ENCODE measurements at regions not wholly inside any gene's neighbourhood (a gene's known extent, or its start where the extent isn't known, plus 50 kb on each side); places are given as distances from the start of the nearest gene placed in this dataset.
A peak's percentile ranks its signal among the peaks of the same experiment; 100 is the strongest.
"Not testable (repeated sequence)": the region's sequence is repeated elsewhere in the genome, so short reads cannot be mapped to it uniquely, and the experiment has no call there.

DNA sequence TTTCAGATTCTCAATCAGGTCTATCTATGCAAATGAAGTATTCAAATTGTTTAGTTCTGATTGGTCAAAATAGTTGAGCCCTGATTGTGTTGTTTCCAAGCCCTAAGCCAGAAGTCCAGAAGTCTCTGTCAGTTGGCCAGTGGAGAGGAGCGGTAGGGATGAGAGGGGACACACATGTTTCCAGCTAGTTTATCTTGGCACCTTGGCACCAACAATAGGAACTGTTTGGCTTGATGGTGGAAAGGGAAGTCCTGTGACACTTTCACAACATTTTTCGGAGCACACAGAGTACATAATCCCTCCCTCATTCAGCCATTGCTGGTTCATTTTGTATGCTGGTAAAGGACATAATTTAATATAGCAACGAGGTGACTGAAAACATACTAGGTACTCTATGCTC is 1661.6 kb downstream of the SUCLG1 start:
- DNase-seq (ENCODE audit: low spot score), result no peak

DNA sequence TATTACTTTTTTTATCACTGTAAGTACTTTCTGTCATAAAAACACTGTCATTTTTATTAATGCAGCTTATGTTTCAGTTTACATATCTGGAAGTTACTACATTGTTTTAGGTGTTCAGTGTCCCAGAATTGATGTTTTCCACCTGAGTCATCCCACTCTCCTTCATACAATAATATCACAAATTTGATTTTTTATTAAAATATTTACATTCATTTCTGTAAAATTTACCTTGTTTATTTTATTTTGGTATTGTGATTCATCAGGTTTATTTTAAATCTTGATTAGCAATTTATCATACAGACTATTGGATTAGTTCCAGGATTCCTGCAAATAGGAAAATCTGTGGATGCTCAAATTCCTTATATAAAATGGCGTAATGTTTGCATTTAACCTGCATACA is 1662.9 kb downstream of the SUCLG1 start:
- no peak for DNase-seq (ENCODE audit: low spot score)

GRCh38 chr2:82795446-82795845 is 1663.6 kb downstream of the SUCLG1 start:
- no peak for DNase-seq (ENCODE audit: low spot score)

DNA sequence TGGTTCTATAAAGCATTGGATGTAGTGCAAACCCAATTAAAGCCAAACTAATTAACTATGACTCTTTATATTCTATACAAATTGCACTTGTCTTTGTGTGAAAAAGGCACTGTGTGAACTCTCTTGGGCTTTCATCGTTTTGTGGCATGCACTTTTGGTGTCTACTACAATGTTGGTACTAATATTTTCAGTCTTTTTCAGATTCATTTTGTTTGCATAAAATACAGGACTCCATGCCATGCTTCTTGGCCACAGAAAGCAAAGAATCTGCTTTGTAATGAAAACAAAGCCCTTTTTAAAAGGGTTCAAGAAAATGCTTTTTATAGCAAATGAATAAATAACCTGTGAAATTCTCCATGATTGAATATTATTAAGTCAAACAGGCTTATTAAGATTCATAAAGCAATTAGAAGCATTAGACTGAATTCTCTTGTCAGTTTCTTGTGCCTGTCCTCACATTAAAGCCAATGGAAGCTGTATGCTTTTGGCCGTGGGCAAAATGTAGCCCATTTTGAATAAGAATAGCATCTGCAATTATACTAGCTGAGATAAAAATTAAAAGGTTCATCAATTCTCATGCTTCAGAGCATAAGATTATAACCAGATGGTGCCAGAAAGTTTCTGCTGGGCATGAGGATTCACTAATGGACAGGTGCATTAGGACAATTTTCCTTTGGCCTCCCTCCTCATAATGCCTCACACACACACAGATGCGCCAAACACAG is 1665.2 kb downstream of the SUCLG1 start:
- DNase-seq (ENCODE audit: low spot score), result peak; percentile 3

GRCh38 chr2:82792316-82792715 is 1666.8 kb downstream of the SUCLG1 start:
- DNase-seq (ENCODE audit: low spot score), result no peak

DNA sequence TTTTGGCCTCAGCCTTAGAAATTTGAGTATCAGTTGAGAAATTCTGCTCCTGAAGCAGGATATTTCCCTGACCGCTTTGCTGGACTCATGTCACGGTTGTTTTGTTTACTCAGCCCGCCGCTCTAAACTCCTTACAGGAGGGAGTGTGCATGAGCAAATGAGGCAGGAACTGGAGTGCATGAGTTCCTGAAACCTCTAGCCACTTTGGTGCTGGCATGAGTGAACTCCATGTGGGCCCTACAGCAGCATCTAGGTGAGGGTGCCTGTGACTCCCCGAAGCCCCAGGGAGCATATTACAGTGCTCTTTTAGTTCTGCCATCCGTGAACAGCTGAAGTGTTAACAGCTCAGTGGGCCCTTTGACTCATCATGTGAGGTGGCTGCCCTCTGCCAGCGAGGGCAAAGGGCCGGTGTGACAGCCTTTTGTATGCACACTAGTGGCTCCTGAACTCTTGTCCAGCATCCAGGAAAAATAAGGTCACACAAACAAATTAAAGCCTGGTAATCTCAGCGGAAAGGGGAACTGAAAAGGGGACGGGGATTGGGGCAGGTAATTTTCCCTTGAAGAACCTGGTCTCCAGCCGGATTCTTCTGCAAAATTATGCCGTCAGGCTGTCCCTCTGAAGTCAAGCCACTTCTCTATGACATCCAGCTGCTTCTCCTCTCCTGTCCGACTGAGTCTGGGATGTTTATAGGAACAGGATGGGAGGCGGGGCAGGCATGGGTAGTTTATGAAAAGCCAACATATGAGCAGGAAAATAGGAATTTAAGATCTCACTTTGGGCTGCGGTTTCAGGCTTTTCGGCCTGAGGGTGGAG is 1668.7 kb downstream of the SUCLG1 start:
- no peak for DNase-seq (ENCODE audit: low spot score)

DNA sequence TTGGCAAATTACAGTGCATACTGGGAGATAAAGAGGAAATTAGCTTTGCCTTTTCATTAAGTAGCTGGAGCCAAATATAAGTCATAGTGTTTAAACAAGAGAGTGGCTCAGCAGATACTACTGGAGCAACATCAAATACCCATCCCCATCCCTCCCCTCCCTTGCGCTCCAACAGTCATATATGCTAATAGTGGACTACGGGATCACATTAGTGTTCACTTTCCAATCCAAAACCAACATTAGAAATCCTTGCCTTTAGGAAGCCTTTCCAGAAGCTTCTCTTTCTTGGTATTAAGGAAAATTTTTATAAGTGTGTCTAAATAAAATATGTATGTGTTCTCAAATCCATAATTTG is 1669.3 kb downstream of the SUCLG1 start:
- no peak for DNase-seq (ENCODE audit: low spot score)

GRCh38 chr2:82781176-82781915 is 1677.7 kb downstream of the SUCLG1 start:
- DNase-seq (ENCODE audit: low spot score), result no peak

- DNase-seq (ENCODE audit: low spot score), result no peak
These were observed 1679.0 kb downstream of the SUCLG1 start for GRCh38 chr2:82780050-82780449.

DNA sequence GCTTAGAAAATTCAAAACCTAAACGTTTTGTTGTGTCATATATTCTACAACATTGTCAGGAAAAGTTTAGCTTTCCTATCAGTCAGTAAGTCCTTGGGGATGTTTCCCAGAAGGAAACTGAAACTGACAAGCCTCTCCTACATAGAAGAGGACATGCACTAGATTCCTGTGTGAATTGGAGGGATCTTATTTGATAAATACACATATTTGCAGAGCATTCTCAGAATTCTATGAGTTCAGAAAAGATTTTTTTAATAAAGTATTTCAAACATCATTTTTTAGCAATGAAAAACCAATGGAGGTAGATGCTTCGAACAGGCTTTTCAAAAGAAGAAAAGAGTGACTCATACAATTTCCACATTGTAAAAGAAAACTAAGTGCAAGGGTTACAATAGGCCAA is 1706.7 kb downstream of the SUCLG1 start:
- no peak for DNase-seq (ENCODE audit: low spot score)

- no peak for DNase-seq (ENCODE audit: low spot score)
These were observed 1710.4 kb downstream of the SUCLG1 start for GRCh38 chr2:82748653-82749052.

- DNase-seq (ENCODE audit: low spot score), result no peak
These were observed 1718.6 kb downstream of the SUCLG1 start for GRCh38 chr2:82740527-82740926.

GRCh38 chr2:82737965-82738364 is 1721.1 kb downstream of the SUCLG1 start:
- not testable (repeated sequence) for DNase-seq (ENCODE audit: low spot score)

GRCh38 chr2:82735336-82735735 is 1723.7 kb downstream of the SUCLG1 start:
- no peak for DNase-seq (ENCODE audit: low spot score)

- DNase-seq (ENCODE audit: low spot score), result no peak
These were observed 1727.3 kb downstream of the SUCLG1 start for GRCh38 chr2:82731824-82732223.

GRCh38 chr2:82730811-82731210 is 1728.3 kb downstream of the SUCLG1 start:
- DNase-seq (ENCODE audit: low spot score), result no peak

GRCh38 chr2:82728090-82728489 is 1731.0 kb downstream of the SUCLG1 start:
- DNase-seq (ENCODE audit: low spot score), result no peak

DNA sequence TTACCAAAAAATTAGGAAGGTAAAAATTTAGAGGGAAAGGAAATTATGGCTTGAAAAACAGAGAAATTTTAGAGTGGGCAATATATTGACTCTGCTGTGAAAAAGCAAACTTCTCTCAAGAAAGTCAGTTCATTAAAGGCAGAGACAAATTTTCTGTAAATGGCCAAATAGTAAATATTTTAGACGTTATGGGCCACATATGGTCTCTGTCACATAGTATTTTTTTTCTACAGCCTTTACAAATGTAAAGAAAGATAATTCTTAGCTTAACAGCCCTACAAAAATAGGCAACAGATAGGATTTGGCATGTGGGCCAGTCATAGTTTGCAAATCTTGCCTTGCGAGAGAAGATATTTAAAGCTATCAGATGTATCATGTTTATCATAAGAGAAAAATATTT is 1750.4 kb downstream of the SUCLG1 start:
- DNase-seq (ENCODE audit: low spot score), result no peak

DNA sequence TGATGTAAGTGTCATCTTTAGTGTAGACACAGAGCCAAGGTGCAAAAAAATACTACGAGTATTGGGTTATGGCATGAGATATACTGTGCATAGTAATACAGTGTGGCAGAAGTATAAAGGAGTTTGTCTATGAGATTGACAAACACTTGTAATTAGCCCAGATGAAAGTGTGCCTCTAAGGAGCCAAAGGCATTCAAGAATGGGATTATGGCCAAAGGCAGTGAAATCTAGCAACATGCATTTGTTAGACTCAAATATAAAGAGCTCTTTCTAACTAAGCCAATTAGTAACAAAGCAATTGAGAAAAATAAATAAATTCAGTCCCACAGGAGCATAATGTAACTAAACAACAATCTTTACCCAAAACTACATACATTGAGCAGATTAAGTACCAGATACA is 1761.8 kb downstream of the SUCLG1 start:
- no peak for DNase-seq (ENCODE audit: low spot score)

DNA sequence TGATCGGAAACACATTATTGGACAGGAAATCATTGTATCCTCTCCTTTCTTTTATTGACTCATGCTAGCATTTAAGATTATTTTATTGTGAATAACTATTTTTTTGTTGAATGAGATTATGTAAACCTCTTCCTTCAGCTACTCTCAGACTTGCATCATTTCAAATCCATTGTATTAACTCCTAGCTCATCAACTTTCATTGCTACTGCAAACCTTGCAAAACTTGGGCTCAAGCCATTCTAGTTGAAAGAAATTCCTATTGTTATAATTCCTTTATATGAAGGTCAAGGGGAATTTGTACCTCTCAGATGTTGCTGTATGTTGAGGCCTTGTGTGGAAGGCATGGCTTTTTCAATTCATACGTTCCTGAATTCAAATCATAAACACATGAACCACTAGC is 1764.6 kb downstream of the SUCLG1 start:
- DNase-seq (ENCODE audit: low spot score), result no peak

DNA sequence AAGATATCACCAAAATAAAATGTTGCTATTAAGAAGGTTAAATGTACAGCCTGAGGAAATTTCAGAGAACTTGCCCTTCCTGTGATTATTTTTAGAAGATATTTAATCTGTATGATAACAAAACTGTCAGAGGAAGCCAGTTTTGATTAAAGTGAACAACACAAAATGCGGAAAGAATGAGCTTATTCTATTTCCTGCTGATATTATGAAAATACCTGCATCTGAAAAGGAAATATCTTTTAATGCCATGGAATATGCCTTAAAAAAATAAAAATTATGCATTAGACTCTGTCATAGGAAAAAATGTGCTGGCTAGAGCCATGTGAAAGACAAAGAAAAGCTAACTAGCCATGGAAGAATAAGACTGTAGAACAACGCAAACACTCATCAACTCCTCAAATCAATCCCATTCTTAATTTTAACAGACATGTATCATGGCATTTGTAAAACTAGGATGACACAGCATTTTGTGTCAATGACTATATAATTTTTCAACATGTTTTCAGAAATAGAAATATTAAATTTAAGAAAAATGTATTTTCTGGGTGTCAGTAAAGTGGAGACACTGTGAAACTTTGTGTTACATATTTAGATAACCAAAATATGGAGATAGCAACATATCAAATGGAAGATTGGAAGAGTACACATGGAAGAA is 1768.2 kb downstream of the SUCLG1 start:
- DNase-seq (ENCODE audit: low spot score), result no peak

DNA sequence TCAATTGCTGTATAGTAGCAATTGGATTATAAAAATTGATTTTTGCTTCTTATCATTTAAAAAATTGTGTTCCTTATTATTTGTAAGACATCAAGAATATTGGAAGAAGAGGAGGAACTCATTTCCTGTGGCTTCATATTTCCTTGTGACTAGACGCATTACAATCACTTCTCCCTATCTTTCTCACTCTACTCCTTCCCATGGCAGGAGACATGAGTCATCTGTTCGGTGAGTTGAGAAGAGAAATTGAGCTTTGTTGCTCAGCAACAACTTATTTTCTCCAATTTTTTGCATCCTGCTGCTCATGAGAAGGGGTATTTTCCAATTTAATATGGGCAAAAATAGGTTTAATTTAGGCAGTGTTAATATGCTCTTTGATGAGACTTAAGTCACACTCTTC is 1783.9 kb downstream of the SUCLG1 start:
- DNase-seq (ENCODE audit: low spot score), result no peak
